ENCODE measurements at regions not wholly inside any gene's neighbourhood (a gene's known extent, or its start where the extent isn't known, plus 50 kb on each side); places are given as distances from the start of the nearest gene placed in this dataset.

GRCh38 chr6:96687121-96687520 is 124.2 kb downstream of the FHL5 start:
- TF ChIP-seq CTCF (conservative IDR thresholded peaks at IDR 0.05 in 1 of 2, IDR thresholded peaks at IDR 0.05 in 1 of 2; ENCODE audit: low read depth in 1 of 2, low read length in 2 of 2) (no peak), EZH2 (IDR thresholded peaks at IDR 0.05; ENCODE audit: low read length, missing control alignments) (no peak)

Data from fibroblast of lung (primary cell).